Coronary artery (tissue), 2 donors: ENCODE measurements at regions not wholly inside any gene's neighbourhood (a gene's known extent, or its start where the extent isn't known, plus 50 kb on each side); places are given as distances from the start of the nearest gene placed in this dataset.

Experiments
- DNase-seq: peaks from one replicate; pipeline ENCODE4 v3.0.0-alpha.2; 2017; ENCODE audit warnings: low spot score
- H3K27ac ChIP-seq, 2 donors: fragments of 200-600 bp; sonication (generic); one replicate each; pipeline ENCODE4 v1.5.1; 2016 to 2019
- H3K4me3 ChIP-seq: fragments of 200-600 bp; sonication (generic); 2 replicates; pipeline ENCODE4 v1.5.1; 2016; ENCODE audit warnings: mild to moderate bottlenecking, moderate library complexity
- CTCF ChIP-seq: fragments of 200-600 bp; sonication (generic); IDR thresholded peaks from one replicate; pipeline ENCODE4 v1.5.1; 2019; ENCODE audit warnings: antibody characterized with exemption

- TF ChIP-seq CTCF = no peak
- DNase-seq = no peak
- H3K4me3 ChIP-seq = no peak overlapping the region
- H3K27ac ChIP-seq = no peak overlapping the region
These were observed 235.4 kb upstream of the LYPLAL1 start for GRCh38 chr1:218938259-218938658.

DNA sequence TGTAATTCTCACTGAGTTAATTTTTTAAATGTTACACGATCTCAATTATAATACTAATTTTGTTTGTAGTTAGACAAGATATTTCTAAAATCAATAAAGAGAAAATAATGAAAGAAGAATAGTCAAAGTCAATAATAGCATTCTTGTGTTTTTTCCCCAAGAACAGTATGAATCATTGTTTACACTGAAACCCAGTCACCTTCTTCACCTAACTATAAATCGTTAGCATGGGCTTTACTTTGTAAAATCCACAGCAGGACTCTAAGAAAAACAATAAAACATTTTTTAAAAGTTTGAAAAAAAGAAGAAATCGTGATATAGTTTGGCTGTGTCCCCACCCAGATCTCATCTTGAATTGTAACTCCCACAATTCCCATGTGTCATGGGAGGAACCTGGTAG is 234.6 kb upstream of the LYPLAL1 start:
- Histone ChIP-seq H3K27ac (no peak overlapping the region), H3K4me3 (no peak overlapping the region)
- no peak for DNase-seq
- TF ChIP-seq CTCF = no peak

DNA sequence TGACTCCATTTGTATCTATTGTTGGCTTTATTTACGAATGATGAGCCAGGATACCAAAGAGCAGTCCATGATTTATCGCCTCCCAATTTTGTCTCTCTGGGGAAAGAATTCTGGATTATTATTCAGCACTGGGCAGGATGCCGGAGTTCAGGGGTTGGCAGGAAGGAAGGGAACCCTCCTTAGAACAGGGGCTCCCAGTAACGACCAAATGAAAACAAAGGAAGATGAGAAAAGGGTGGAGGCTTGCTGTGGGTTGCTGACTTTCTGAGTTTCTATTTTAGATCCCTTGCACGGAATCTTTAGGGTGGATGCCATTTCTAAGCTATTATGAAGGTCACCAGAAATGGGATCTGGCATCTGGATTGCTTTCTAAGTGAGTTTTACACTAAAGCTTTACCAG is 231.2 kb upstream of the LYPLAL1 start:
- no peak for TF ChIP-seq CTCF
- no peak for DNase-seq
- no peak overlapping the region for H3K4me3 ChIP-seq
- no peak overlapping the region for H3K27ac ChIP-seq

DNA sequence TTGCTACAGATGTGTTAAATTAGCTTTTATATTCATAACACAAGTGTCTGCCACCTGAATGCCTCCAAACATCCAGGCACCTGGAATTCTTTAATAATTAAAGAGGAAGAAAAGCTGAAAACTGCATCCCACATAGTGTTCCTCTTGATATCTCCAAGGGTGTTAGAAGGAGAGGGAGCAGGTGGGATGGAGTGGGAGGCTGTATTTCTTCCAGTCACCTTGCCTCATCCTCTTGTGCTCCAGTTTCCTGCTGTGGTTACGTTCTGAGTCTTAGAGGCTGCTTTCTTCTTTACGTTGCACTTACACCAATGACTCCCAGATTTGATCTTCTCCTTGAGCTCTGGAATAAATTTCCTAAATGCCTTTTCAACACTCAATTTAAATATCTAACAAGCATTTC is 230.3 kb upstream of the LYPLAL1 start:
- no peak for TF ChIP-seq CTCF
- H3K27ac ChIP-seq = no peak overlapping the region
- DNase-seq = no peak
- no peak overlapping the region for H3K4me3 ChIP-seq

DNA sequence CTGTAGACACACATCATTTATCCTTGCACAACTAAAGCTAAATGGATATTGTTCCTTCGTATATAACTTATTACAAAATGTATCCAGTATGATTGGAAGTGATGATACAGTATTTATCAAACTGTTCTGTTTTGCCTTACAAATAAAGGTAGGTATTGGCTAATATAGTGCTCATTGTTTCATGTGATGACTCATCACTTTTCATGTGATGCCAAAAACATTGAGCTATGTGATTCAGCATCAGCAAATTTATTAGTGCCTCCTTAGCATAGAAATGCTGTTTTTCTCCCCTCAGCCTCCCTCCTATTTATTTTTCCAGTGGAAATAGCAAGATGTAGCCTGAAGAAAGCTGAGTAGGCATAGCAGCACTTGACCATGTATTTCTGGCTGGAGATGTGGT is 228.6 kb upstream of the LYPLAL1 start:
- Histone ChIP-seq H3K27ac (no peak overlapping the region), H3K4me3 (no peak overlapping the region)
- DNase-seq = no peak
- TF ChIP-seq CTCF = no peak

GRCh38 chr1:218946147-218946546 is 227.5 kb upstream of the LYPLAL1 start:
- Histone ChIP-seq H3K4me3 (no peak overlapping the region), H3K27ac (no peak overlapping the region)
- no peak for TF ChIP-seq CTCF
- no peak for DNase-seq

- no peak for TF ChIP-seq CTCF
- no peak for DNase-seq
- Histone ChIP-seq H3K27ac (no peak overlapping the region), H3K4me3 (no peak overlapping the region)
These were observed 225.2 kb upstream of the LYPLAL1 start for GRCh38 chr1:218948446-218948845.
